Loucy (cell line): ENCODE measurements at regions not wholly inside any gene's neighbourhood (a gene's known extent, or its start where the extent isn't known, plus 50 kb on each side); places are given as distances from the start of the nearest gene placed in this dataset.

Experiments used
- EZH2phosphoT487 ChIP-seq: fragments of 200-600 bp; IDR thresholded peaks from 2 replicates; pipeline ENCODE4 v1.6.1; 2018; ENCODE audit warnings: antibody characterized with exemption, mild to moderate bottlenecking, moderate library complexity, borderline replicate concordance
- TF ChIP-seq, protein P1 (sequence below): fragments of 200-600 bp; sonication (generic); conservative IDR thresholded peaks from 2 replicates; pipeline ENCODE4 v1.5.1; 2014; ENCODE audit warnings: mild to moderate bottlenecking, antibody characterized with exemption, low read length

DNA sequence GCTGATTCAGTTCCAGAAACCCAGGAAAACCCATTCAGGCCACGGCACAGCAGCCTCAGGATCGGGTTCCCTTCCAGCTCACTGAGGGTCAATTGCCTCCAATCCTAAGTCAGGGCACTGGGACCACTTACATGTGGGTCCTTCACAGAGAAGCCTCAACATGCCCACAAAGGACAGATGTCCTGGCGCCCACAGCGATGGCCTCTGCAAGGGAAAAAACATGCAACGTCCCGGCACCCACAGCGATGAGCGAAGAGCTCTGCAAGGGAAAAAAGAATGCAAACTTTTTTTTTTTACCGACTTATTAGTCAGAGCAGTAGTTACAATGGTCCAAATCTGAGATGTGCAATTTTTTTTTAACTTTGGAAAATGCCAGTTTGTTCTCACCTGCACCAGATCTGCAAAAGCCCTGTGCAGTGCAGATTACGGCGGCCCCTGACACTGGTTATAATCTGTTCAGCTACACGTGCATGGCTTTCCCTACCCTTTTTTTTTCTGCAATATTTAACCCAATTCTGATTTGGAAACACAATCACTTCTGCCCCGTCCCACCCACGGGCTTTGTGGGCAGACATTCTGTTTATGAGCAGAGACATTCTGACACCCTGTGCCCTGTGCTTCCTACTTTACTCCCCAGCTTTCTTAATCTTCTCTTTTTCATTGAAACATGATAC, 159.3 kb upstream of the SALL3 start:
- TF ChIP-seq, protein P1, sequence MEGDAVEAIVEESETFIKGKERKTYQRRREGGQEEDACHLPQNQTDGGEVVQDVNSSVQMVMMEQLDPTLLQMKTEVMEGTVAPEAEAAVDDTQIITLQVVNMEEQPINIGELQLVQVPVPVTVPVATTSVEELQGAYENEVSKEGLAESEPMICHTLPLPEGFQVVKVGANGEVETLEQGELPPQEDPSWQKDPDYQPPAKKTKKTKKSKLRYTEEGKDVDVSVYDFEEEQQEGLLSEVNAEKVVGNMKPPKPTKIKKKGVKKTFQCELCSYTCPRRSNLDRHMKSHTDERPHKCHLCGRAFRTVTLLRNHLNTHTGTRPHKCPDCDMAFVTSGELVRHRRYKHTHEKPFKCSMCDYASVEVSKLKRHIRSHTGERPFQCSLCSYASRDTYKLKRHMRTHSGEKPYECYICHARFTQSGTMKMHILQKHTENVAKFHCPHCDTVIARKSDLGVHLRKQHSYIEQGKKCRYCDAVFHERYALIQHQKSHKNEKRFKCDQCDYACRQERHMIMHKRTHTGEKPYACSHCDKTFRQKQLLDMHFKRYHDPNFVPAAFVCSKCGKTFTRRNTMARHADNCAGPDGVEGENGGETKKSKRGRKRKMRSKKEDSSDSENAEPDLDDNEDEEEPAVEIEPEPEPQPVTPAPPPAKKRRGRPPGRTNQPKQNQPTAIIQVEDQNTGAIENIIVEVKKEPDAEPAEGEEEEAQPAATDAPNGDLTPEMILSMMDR = no peak
- TF ChIP-seq EZH2phosphoT487 = no peak
